Psoas muscle (tissue), 7 donors: ENCODE measurements at regions not wholly inside any gene's neighbourhood (a gene's known extent, or its start where the extent isn't known, plus 50 kb on each side); places are given as distances from the start of the nearest gene placed in this dataset.

Experiments
- ATAC-seq, 4 donors: fragments of 200-7000 bp; cut with Tn5 transposase; one replicate each; pipeline ENCODE4 v1.9.1; 2020; ENCODE audit warnings: moderate library complexity in 3 of 4, mild to moderate bottlenecking in 2 of 4
- DNase-seq, 2 donors: peaks; one replicate each; pipeline ENCODE4 v3.0.0-alpha.2; 2020
- H3K27ac ChIP-seq: fragments of 200-600 bp; one replicate; pipeline ENCODE4 v1.8.0; 2022
- H3K27me3 ChIP-seq, 3 donors: fragments of 200-600 bp in 1 of 3; one replicate each; pipeline versions ENCODE4 v1.6.1 to v1.8.0; 2013 to 2022; ENCODE audit warnings: low read length in 2 of 3, mild to moderate bottlenecking in 2 of 3, moderate library complexity in 1 of 3; ENCODE audit not compliant: insufficient read depth in 3 of 3
- H3K36me3 ChIP-seq, 2 donors: fragments of 200-600 bp in 1 of 2; one replicate each; pipeline versions ENCODE4 v1.6.1 to v1.8.0; 2013 to 2022; ENCODE audit warnings: low read depth in 1 of 2, mild to moderate bottlenecking in 1 of 2, moderate library complexity in 1 of 2; ENCODE audit not compliant: insufficient read depth in 1 of 2
- H3K4me1 ChIP-seq: fragments of 200-600 bp; one replicate; pipeline ENCODE4 v1.8.0; 2022
- H3K4me3 ChIP-seq: fragments of 200-600 bp; one replicate; pipeline ENCODE4 v1.8.0; 2022; ENCODE audit warnings: mild to moderate bottlenecking
- H3K9me3 ChIP-seq: fragments of 200-600 bp; one replicate; pipeline ENCODE4 v1.8.0; 2022
- CTCF ChIP-seq: fragments of 200-600 bp; IDR thresholded peaks from one replicate; pipeline ENCODE4 v1.8.0; 2022; ENCODE audit warnings: antibody characterized with exemption
- WGBS, 3 donors: extraction: QIAGEN DNeasy Blood & Tissue Kit; methylation state at CpG; one replicate each; pipeline versions ENCODE4 v1.1.6 to v1.1.7; 2013; 5-methylcytosine and 5-hydroxymethylcytosine counted together
- intact Hi-C, 2 donors: fragments of 100-400 bp; cut with DNase I; formaldehyde crosslinking; loops; one replicate each; pipeline versions ENCODE4 v1.11.0 to v1.14.2; 2022
- donor health status: healthy with polysubstance abuse.
- donor health status: DM: no; HTN: no; CAD: no; lungs with moderate emphysema.
- donor health status: Bipolar disorder and iron deficiency.
- donor health status: healthy.
- donor health status: DM: yes; HTN: yes; CAD: no.
- donor health status: DM: no; HTN: no; CAD: no.
- donor health status: DM: yes; HTN: yes; CAD: no.

DNA sequence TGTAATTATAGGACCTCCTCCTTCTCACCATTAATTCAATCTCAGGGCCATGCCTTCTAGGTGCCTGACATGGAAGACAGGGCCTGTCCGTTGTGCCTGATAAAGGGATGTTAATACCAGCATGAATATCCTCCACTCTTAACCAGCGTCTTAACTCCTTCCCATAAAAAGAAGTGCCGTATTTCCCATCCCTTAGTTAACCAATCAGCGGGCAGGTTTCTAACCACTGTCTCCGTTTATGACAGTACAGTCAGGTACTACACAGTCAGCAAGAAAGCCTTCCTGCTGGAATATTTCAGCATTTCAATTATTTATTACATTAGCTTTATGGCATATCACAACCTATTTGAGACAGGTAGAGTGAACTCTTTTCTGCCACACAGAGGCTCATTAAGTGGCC lies 308.6 kb upstream of the FZD8 start:
- 81 to 90% (median 89%) methylated on average over 5 of the region's 5 CpGs for WGBS, 3 donors
- Histone ChIP-seq H3K4me3 (no peak overlapping the region), H3K9me3 (no peaks in the 10 kb centered on the region), H3K27me3 (no peaks in the 10 kb centered on the region), H3K27ac (no peak overlapping the region), H3K4me1 (no peaks in the 10 kb centered on the region), H3K36me3 (no peaks in the 10 kb centered on the region)
- no peak for TF ChIP-seq CTCF
- DNase-seq (no peak), ATAC-seq (no peak)
- intact Hi-C loops: no loop called here

DNA sequence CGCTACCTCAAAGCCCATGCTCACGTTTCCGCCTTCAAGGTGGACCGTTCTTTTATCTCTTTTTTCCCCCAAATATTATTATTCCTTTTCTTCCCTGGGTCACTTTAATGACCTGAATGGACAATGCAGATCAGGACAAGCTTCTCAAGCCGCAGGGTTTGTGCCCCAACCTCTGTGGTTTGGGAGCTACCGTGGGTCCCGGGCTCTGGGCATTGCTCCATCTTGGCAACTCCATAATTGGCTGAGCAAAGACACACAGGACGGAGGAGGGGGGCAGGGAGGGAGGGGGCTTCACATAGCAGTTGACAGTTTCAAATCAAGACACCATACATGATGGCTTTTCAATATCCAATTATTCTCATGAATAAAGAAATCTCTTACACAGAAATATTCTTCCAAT lies 308.1 kb upstream of the FZD8 start:
- no peak for TF ChIP-seq CTCF
- no peak for DNase-seq
- WGBS, 3 donors: 64 to 71% (median 70%) methylated on average over 8 of the region's 8 CpGs
- Histone ChIP-seq H3K36me3 (no peaks in the 10 kb centered on the region), H3K27me3 (no peaks in the 10 kb centered on the region), H3K9me3 (no peaks in the 10 kb centered on the region), H3K4me1 (no peaks in the 10 kb centered on the region), H3K4me3 (no peak overlapping the region), H3K27ac (no peak overlapping the region)
- intact Hi-C loops: no loop called here
- ATAC-seq: no peak

DNA sequence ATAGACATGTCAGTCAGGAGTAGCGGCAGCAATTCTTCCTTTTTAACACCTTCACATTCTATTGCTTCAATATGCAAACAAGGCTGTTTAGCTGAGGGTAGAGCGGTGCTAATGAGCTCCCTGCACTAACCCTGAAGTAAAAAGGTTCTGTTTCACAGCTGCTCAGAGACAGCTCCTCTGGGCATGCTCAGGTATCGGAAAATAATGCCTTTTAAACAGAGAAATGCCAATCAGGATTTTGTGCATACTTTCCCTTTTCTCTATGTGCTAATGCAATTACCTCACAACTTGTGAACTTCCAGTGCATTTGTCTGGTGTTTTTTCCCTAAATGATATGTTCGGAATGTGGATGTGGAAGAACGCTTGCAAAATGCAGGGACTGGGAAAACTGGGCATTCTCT lies 307.7 kb upstream of the FZD8 start:
- H3K4me3 ChIP-seq: no peak overlapping the region
- H3K36me3 ChIP-seq: no peaks in the 10 kb centered on the region
- TF ChIP-seq CTCF: no peak
- ATAC-seq (no peak), DNase-seq (no peak)
- H3K4me1 ChIP-seq: no peaks in the 10 kb centered on the region
- WGBS, 3 donors: 93 to 98% (median 96%) methylated on average over 5 of the region's 5 CpGs
- H3K27me3 ChIP-seq: no peaks in the 10 kb centered on the region
- no peak overlapping the region for H3K27ac ChIP-seq
- intact Hi-C loops: no loop called here
- no peaks in the 10 kb centered on the region for H3K9me3 ChIP-seq

DNA sequence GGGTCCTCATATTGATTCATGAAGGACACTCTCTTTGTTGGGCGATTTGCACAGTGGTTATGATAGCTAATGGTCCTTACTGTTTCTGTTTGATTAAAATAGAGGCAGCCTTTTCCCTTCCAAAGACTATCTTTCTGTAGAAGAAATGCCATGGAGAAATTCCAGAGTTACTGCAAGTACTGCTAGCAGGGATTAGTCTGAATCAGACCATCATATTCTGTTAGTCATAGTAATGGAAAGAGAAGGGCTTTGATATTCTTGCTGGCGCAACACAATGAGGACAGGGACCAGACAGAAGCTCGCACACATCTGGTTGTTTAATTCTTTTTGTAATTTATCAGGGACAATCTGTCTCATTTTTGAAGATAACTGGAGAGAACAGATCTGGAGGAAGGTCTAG lies 304.5 kb upstream of the FZD8 start:
- H3K27me3 ChIP-seq: no peaks in the 10 kb centered on the region

More for the DNA sequence above, 304.5 kb upstream of the FZD8 start:
- TF ChIP-seq CTCF: no peak
- 49 to 72% (median 54%) methylated on average over 3 of the region's 3 CpGs for WGBS, 3 donors
- no peaks in the 10 kb centered on the region for H3K4me1 ChIP-seq
- intact Hi-C loops: no loop called here
- H3K9me3 ChIP-seq: no peaks in the 10 kb centered on the region
- H3K27ac ChIP-seq: no peak overlapping the region
- H3K4me3 ChIP-seq: no peak overlapping the region
- DNase-seq: no peak
- ATAC-seq: no peak
- no peaks in the 10 kb centered on the region for H3K36me3 ChIP-seq
